Osteoblast (primary cell): ENCODE measurements at regions not wholly inside any gene's neighbourhood (a gene's known extent, or its start where the extent isn't known, plus 50 kb on each side); places are given as distances from the start of the nearest gene placed in this dataset.

ENCODE experiments used
- DNase-seq: peaks from one replicate; pipeline ENCODE4 v3.0.0; 2011; ENCODE audit warnings: low spot score, mixed read lengths; ENCODE audit not compliant: insufficient read length; ENCODE audit errors: missing footprints
- H2AFZ ChIP-seq: 2 replicates; pipeline ENCODE4 v1.6.0; 2011; ENCODE audit warnings: mild to moderate bottlenecking, low read length
- H3K27ac ChIP-seq: 2 replicates; pipeline ENCODE4 v1.5.1; 2011; ENCODE audit warnings: mild to moderate bottlenecking, low read depth, low read length, moderate library complexity
- H3K27me3 ChIP-seq: 2 replicates; pipeline ENCODE4 v1.6.0; 2012; ENCODE audit warnings: mild to moderate bottlenecking, control low read depth, inconsistent platforms, low read length, moderate library complexity; ENCODE audit not compliant: insufficient read depth
- H3K36me3 ChIP-seq: 2 replicates; pipeline ENCODE4 v1.5.1; 2011; ENCODE audit warnings: mild to moderate bottlenecking, low read length, control low read depth, moderate library complexity; ENCODE audit not compliant: insufficient read depth
- H3K4me1 ChIP-seq: 2 replicates; pipeline ENCODE4 v1.5.1; 2011; ENCODE audit warnings: mild to moderate bottlenecking, low read length, control low read depth, moderate library complexity; ENCODE audit not compliant: insufficient read depth
- H3K4me2 ChIP-seq: 2 replicates; pipeline ENCODE4 v1.6.0; 2011; ENCODE audit warnings: mild to moderate bottlenecking, low read length; ENCODE audit not compliant: insufficient read depth
- H3K4me3 ChIP-seq: fragments of 200-600 bp; sonication (generic); 3 replicates; pipeline ENCODE4 v1.5.1; 2012; ENCODE audit warnings: mild to moderate bottlenecking, low read length, inconsistent platforms; ENCODE audit not compliant: insufficient read depth
- H3K79me2 ChIP-seq: 2 replicates; pipeline ENCODE4 v1.6.0; 2012; ENCODE audit warnings: mild to moderate bottlenecking, low read length, control low read depth, inconsistent platforms; ENCODE audit not compliant: insufficient read depth
- H3K9me3 ChIP-seq: 2 replicates; pipeline ENCODE4 v1.5.1; 2011; ENCODE audit warnings: low read depth, low read length, control low read depth
- H4K20me1 ChIP-seq: 2 replicates; pipeline ENCODE4 v1.6.0; 2012; ENCODE audit warnings: mild to moderate bottlenecking, low read length, control low read depth; ENCODE audit not compliant: insufficient read depth
- TF ChIP-seq, protein P1 (sequence below): IDR thresholded peaks from 2 replicates; pipeline ENCODE4 v1.5.1; 2011; ENCODE audit warnings: mild to moderate bottlenecking, low read depth, low read length, moderate library complexity; ENCODE audit errors: extremely low read depth

DNA sequence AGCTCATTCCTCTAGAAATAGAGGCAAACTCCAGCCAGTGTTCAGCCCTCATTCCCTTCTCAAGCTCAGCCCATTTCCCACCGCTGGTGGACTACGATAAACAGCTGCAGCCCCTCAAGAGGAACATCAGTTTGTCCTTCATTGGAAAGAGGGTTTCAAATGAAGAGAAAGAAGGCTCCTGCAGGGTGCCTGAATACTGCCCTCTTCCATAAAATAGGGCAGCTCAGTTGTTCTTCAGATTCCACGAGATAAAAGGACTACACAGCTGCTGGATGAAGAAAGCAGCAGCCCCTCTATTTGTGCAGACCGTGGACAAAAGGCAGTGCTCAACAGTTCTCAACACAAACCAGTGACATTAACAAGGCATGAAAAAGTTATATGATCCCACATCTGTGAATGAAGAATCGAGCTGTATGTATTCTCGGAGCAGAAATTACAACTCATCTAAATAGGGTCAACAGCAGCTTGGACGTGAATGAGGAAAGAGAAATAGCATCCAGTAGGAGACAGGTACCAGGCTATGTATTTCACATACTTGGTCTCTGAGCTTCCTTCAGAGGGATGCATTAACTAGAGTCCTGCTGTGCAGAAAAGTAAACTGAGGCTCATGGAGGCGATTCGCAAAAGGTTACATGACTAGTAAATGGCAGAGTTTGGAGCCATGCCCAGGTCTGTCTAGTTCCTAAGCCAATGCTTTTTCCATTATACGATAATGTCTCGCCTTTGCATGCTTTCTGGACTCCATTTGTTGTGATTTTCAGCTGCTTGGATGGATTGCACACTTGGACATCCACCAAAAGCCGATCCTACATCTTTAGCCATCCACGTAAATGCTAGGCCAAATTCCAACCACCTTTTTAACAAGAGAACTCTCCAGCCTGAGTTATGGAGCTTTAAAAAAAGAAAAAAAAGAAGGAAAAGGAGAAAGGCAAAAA, 301.2 kb upstream of the PPARGC1A start:
- TF ChIP-seq, protein P1, sequence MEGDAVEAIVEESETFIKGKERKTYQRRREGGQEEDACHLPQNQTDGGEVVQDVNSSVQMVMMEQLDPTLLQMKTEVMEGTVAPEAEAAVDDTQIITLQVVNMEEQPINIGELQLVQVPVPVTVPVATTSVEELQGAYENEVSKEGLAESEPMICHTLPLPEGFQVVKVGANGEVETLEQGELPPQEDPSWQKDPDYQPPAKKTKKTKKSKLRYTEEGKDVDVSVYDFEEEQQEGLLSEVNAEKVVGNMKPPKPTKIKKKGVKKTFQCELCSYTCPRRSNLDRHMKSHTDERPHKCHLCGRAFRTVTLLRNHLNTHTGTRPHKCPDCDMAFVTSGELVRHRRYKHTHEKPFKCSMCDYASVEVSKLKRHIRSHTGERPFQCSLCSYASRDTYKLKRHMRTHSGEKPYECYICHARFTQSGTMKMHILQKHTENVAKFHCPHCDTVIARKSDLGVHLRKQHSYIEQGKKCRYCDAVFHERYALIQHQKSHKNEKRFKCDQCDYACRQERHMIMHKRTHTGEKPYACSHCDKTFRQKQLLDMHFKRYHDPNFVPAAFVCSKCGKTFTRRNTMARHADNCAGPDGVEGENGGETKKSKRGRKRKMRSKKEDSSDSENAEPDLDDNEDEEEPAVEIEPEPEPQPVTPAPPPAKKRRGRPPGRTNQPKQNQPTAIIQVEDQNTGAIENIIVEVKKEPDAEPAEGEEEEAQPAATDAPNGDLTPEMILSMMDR = no peak
- H3K79me2 ChIP-seq = no peaks in the 10 kb centered on the region
- H3K4me3 ChIP-seq = no peak overlapping the region
- no peak for DNase-seq
- no peaks in the 10 kb centered on the region for H4K20me1 ChIP-seq
- no peak overlapping the region for H3K4me2 ChIP-seq
- H3K27ac ChIP-seq = no peak overlapping the region
- H3K9me3 ChIP-seq = no peaks in the 10 kb centered on the region
- no peaks in the 10 kb centered on the region for H3K36me3 ChIP-seq
- H3K4me1 ChIP-seq = no peaks in the 10 kb centered on the region
- no peak overlapping the region for H2AFZ ChIP-seq
- H3K27me3 ChIP-seq = no peaks in the 10 kb centered on the region

GRCh38 chr4:24188459-24188858, 298.6 kb upstream of the PPARGC1A start:
- H3K4me3 ChIP-seq = no peak overlapping the region
- H4K20me1 ChIP-seq = no peaks in the 10 kb centered on the region
- no peaks in the 10 kb centered on the region for H3K27me3 ChIP-seq
- H3K9me3 ChIP-seq = no peaks in the 10 kb centered on the region
- TF ChIP-seq, protein P1 = no peak
- no peak for DNase-seq
- no peak overlapping the region for H3K27ac ChIP-seq
- H3K79me2 ChIP-seq = no peaks in the 10 kb centered on the region
- H3K4me1 ChIP-seq = no peaks in the 10 kb centered on the region
- no peak overlapping the region for H3K4me2 ChIP-seq
- H2AFZ ChIP-seq = no peak overlapping the region
- no peaks in the 10 kb centered on the region for H3K36me3 ChIP-seq

- Histone ChIP-seq H3K27ac (no peak overlapping the region), H2AFZ (no peak overlapping the region), H3K4me2 (no peak overlapping the region), H3K4me3 (no peak overlapping the region), H3K36me3 (no peaks in the 10 kb centered on the region), H4K20me1 (no peaks in the 10 kb centered on the region), H3K27me3 (no peaks in the 10 kb centered on the region), H3K79me2 (no peaks in the 10 kb centered on the region), H3K4me1 (no peaks in the 10 kb centered on the region), H3K9me3 (no peaks in the 10 kb centered on the region)
- no peak for DNase-seq
- TF ChIP-seq, protein P1 = no peak
These were observed 296.6 kb upstream of the PPARGC1A start for GRCh38 chr4:24186466-24186865.

- H2AFZ ChIP-seq = no peak overlapping the region
- no peak overlapping the region for H3K4me3 ChIP-seq
- H3K36me3 ChIP-seq = no peaks in the 10 kb centered on the region
- DNase-seq = no peak
- no peak overlapping the region for H3K4me2 ChIP-seq
- no peaks in the 10 kb centered on the region for H3K9me3 ChIP-seq
- TF ChIP-seq, protein P1 = no peak
- no peak overlapping the region for H3K27ac ChIP-seq
- no peaks in the 10 kb centered on the region for H3K4me1 ChIP-seq
- H3K27me3 ChIP-seq = no peaks in the 10 kb centered on the region
- H4K20me1 ChIP-seq = no peaks in the 10 kb centered on the region
- H3K79me2 ChIP-seq = no peaks in the 10 kb centered on the region
These were observed 291.2 kb upstream of the PPARGC1A start for GRCh38 chr4:24181005-24181404.
